Stimulated activated memory B cell treated with anti-CD40 and anti-IgM and Interleukin-4, amounts not matched to agents 10 μg/mL and 1 μg/mL and 100 μg/mL, for 72 hours (primary cell): ENCODE measurements at regions not wholly inside any gene's neighbourhood (a gene's known extent, or its start where the extent isn't known, plus 50 kb on each side); places are given as distances from the start of the nearest gene placed in this dataset.

ENCODE experiments used
- ATAC-seq: fragments of 150-1000 bp; cut with Tn5 transposase; 2 replicates; pipeline ENCODE4 v1.10.0; 2021
- H3K27ac Mint-ChIP-seq: one replicate; pipeline ENCODE4 v1.8.0; 2022; ENCODE audit warnings: mild to moderate bottlenecking, mixed read lengths
- H3K27me3 Mint-ChIP-seq: one replicate; pipeline ENCODE4 v1.8.0; 2022; ENCODE audit warnings: mixed read lengths
- H3K36me3 Mint-ChIP-seq: one replicate; pipeline ENCODE4 v1.8.0; 2022; ENCODE audit warnings: mixed read lengths
- H3K4me1 Mint-ChIP-seq: one replicate; pipeline ENCODE4 v1.8.0; 2022; ENCODE audit warnings: mixed read lengths
- H3K4me3 Mint-ChIP-seq: one replicate; pipeline ENCODE4 v1.8.0; 2022; ENCODE audit warnings: mild to moderate bottlenecking, moderate library complexity, mixed read lengths
- H3K9me3 Mint-ChIP-seq: one replicate; pipeline ENCODE4 v1.8.0; 2022; ENCODE audit warnings: mixed read lengths

GRCh38 chr5:38121420-38121819 is 136.9 kb upstream of the EGFLAM start:
- Mint-ChIP-seq H3K36me3 (no peaks in the 10 kb centered on the region), H3K4me3 (no peak overlapping the region), H3K9me3 (peaks cover 10% of the 10 kb centered on the region), H3K27me3 (no peaks in the 10 kb centered on the region), H3K27ac (no peak overlapping the region), H3K4me1 (no peaks in the 10 kb centered on the region)
- no peak for ATAC-seq

- Mint-ChIP-seq H3K27me3 (no peaks in the 10 kb centered on the region), H3K4me1 (no peaks in the 10 kb centered on the region), H3K36me3 (no peaks in the 10 kb centered on the region), H3K4me3 (no peak overlapping the region), H3K9me3 (peaks cover 10% of the 10 kb centered on the region), H3K27ac (no peak overlapping the region)
- ATAC-seq: no peak
These were observed 138.5 kb upstream of the EGFLAM start for GRCh38 chr5:38119836-38120235.

- Mint-ChIP-seq H3K4me3 (no peak overlapping the region), H3K4me1 (no peaks in the 10 kb centered on the region), H3K9me3 (peaks cover 12% of the 10 kb centered on the region), H3K36me3 (no peaks in the 10 kb centered on the region), H3K27ac (no peak overlapping the region), H3K27me3 (no peaks in the 10 kb centered on the region)
- no peak for ATAC-seq
These were observed 140.4 kb upstream of the EGFLAM start for GRCh38 chr5:38117784-38118479.

GRCh38 chr5:38115318-38115827 is 143.0 kb upstream of the EGFLAM start:
- Mint-ChIP-seq H3K4me3 (no peak overlapping the region), H3K36me3 (no peaks in the 10 kb centered on the region), H3K27ac (no peak overlapping the region), H3K27me3 (no peaks in the 10 kb centered on the region), H3K9me3 (peaks cover 5% of the 10 kb centered on the region), H3K4me1 (no peaks in the 10 kb centered on the region)
- no peak for ATAC-seq

GRCh38 chr5:38113880-38114279 is 144.5 kb upstream of the EGFLAM start:
- H3K27ac Mint-ChIP-seq: no peak overlapping the region
- H3K9me3 Mint-ChIP-seq: peaks cover 3% of the 10 kb centered on the region
- no peak overlapping the region for H3K4me3 Mint-ChIP-seq
- no peaks in the 10 kb centered on the region for H3K4me1 Mint-ChIP-seq
- no peaks in the 10 kb centered on the region for H3K36me3 Mint-ChIP-seq
- H3K27me3 Mint-ChIP-seq: no peaks in the 10 kb centered on the region
- no peak for ATAC-seq

GRCh38 chr5:38113456-38113855 is 144.9 kb upstream of the EGFLAM start:
- Mint-ChIP-seq H3K27me3 (no peaks in the 10 kb centered on the region), H3K4me3 (no peak overlapping the region), H3K9me3 (peaks cover 3% of the 10 kb centered on the region), H3K36me3 (no peaks in the 10 kb centered on the region), H3K4me1 (no peaks in the 10 kb centered on the region), H3K27ac (no peak overlapping the region)
- no peak for ATAC-seq

- Mint-ChIP-seq H3K27ac (no peak overlapping the region), H3K9me3 (peaks cover 3% of the 10 kb centered on the region), H3K27me3 (no peaks in the 10 kb centered on the region), H3K36me3 (no peaks in the 10 kb centered on the region), H3K4me3 (no peak overlapping the region), H3K4me1 (no peaks in the 10 kb centered on the region)
- ATAC-seq: no peak
These were observed 145.4 kb upstream of the EGFLAM start for GRCh38 chr5:38112938-38113337.

- Mint-ChIP-seq H3K36me3 (no peaks in the 10 kb centered on the region), H3K27ac (no peak overlapping the region), H3K4me3 (no peak overlapping the region), H3K27me3 (no peaks in the 10 kb centered on the region), H3K4me1 (no peaks in the 10 kb centered on the region), H3K9me3 (peaks cover 3% of the 10 kb centered on the region)
- no peak for ATAC-seq
These were observed 148.2 kb upstream of the EGFLAM start for GRCh38 chr5:38110130-38110529.

GRCh38 chr5:38107096-38107495 is 151.3 kb upstream of the EGFLAM start:
- Mint-ChIP-seq H3K36me3 (no peaks in the 10 kb centered on the region), H3K4me1 (no peaks in the 10 kb centered on the region), H3K9me3 (no peaks in the 10 kb centered on the region), H3K27ac (no peak overlapping the region), H3K27me3 (no peaks in the 10 kb centered on the region), H3K4me3 (no peak overlapping the region)
- no peak for ATAC-seq

- Mint-ChIP-seq H3K4me1 (no peaks in the 10 kb centered on the region), H3K4me3 (no peak overlapping the region), H3K36me3 (no peaks in the 10 kb centered on the region), H3K27ac (no peak overlapping the region), H3K27me3 (no peaks in the 10 kb centered on the region), H3K9me3 (peaks cover 3% of the 10 kb centered on the region)
- ATAC-seq: no peak
These were observed 152.6 kb upstream of the EGFLAM start for GRCh38 chr5:38105801-38106200.

GRCh38 chr5:38105231-38105570 is 153.2 kb upstream of the EGFLAM start:
- H3K4me3 Mint-ChIP-seq: no peak overlapping the region
- H3K4me1 Mint-ChIP-seq: no peaks in the 10 kb centered on the region
- no peaks in the 10 kb centered on the region for H3K36me3 Mint-ChIP-seq
- no peak overlapping the region for H3K27ac Mint-ChIP-seq
- no peaks in the 10 kb centered on the region for H3K27me3 Mint-ChIP-seq
- H3K9me3 Mint-ChIP-seq: peaks cover 4% of the 10 kb centered on the region
- no peak for ATAC-seq

- H3K27me3 Mint-ChIP-seq: no peaks in the 10 kb centered on the region
- H3K36me3 Mint-ChIP-seq: no peaks in the 10 kb centered on the region
- no peaks in the 10 kb centered on the region for H3K4me1 Mint-ChIP-seq
- H3K27ac Mint-ChIP-seq: no peak overlapping the region
- ATAC-seq: no peak
- H3K9me3 Mint-ChIP-seq: peaks cover 4% of the 10 kb centered on the region
- H3K4me3 Mint-ChIP-seq: no peak overlapping the region
These were observed 153.7 kb upstream of the EGFLAM start for GRCh38 chr5:38104497-38105230.

- Mint-ChIP-seq H3K27me3 (no peaks in the 10 kb centered on the region), H3K4me1 (no peaks in the 10 kb centered on the region), H3K36me3 (no peaks in the 10 kb centered on the region), H3K4me3 (no peak overlapping the region), H3K27ac (no peak overlapping the region), H3K9me3 (peaks cover 4% of the 10 kb centered on the region)
- ATAC-seq: no peak
These were observed 156.5 kb upstream of the EGFLAM start for GRCh38 chr5:38101897-38102296.

- Mint-ChIP-seq H3K4me3 (no peak overlapping the region), H3K4me1 (no peaks in the 10 kb centered on the region), H3K27me3 (no peaks in the 10 kb centered on the region), H3K9me3 (peaks cover 4% of the 10 kb centered on the region), H3K27ac (no peak overlapping the region), H3K36me3 (no peaks in the 10 kb centered on the region)
- ATAC-seq: no peak
These were observed 158.9 kb upstream of the EGFLAM start for GRCh38 chr5:38099205-38100168.

GRCh38 chr5:38094889-38095288 is 163.5 kb upstream of the EGFLAM start:
- Mint-ChIP-seq H3K27ac (no peak overlapping the region), H3K4me1 (no peaks in the 10 kb centered on the region), H3K4me3 (no peak overlapping the region), H3K36me3 (no peaks in the 10 kb centered on the region), H3K27me3 (no peaks in the 10 kb centered on the region), H3K9me3 (peaks cover 3% of the 10 kb centered on the region)
- ATAC-seq: no peak
